ENCODE measurements at regions not wholly inside any gene's neighbourhood (a gene's known extent, or its start where the extent isn't known, plus 50 kb on each side); places are given as distances from the start of the nearest gene placed in this dataset.

DNA sequence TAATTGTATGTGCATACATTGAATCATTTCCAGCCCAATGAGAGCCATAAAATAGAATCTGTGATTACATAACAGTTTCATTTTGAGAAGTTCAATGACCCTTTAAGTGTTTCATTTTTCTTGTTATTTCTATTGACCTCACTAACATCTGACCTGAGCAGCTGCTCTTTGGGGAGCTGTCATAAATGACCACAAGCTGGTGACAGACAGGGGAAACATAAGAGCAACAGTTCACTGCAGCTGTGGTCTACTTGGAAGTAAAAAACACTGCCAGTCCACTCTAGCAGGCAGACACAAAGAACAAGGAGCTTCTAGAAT, 265.4 kb downstream of the DTWD2 start:
- DNase-seq (ENCODE audit: low spot score), result no peak
- no peaks in the 10 kb centered on the region for H3K9me3 ChIP-seq (ENCODE audit: low read length)
- TF ChIP-seq, protein P1, sequence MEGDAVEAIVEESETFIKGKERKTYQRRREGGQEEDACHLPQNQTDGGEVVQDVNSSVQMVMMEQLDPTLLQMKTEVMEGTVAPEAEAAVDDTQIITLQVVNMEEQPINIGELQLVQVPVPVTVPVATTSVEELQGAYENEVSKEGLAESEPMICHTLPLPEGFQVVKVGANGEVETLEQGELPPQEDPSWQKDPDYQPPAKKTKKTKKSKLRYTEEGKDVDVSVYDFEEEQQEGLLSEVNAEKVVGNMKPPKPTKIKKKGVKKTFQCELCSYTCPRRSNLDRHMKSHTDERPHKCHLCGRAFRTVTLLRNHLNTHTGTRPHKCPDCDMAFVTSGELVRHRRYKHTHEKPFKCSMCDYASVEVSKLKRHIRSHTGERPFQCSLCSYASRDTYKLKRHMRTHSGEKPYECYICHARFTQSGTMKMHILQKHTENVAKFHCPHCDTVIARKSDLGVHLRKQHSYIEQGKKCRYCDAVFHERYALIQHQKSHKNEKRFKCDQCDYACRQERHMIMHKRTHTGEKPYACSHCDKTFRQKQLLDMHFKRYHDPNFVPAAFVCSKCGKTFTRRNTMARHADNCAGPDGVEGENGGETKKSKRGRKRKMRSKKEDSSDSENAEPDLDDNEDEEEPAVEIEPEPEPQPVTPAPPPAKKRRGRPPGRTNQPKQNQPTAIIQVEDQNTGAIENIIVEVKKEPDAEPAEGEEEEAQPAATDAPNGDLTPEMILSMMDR (conservative IDR thresholded peaks at IDR 0.05; ENCODE audit: low read length), result no peak
- TF ChIP-seq EZH2phosphoT487 (IDR thresholded peaks at IDR 0.05; ENCODE audit: borderline replicate concordance, low read depth, low read length), result no peak
- no peaks in the 10 kb centered on the region for H3K79me2 ChIP-seq (ENCODE audit: insufficient read depth, low read depth, low read length)
- BruUV-seq (replicated peaks), result no TSS peak
- no peaks in the 10 kb centered on the region for H4K20me1 ChIP-seq (ENCODE audit: insufficient read depth, low read length)
- ChIA-PET CTCF (ENCODE audit: unreplicated experiment) (no interaction called here), POLR2A (no interaction called here)
- H3K9me2 ChIP-seq (ENCODE audit: insufficient read depth, low read length), result no peaks in the 10 kb centered on the region
- no peak overlapping the region for H3K27ac ChIP-seq (ENCODE audit: low read depth, low read length, poor library complexity, severe bottlenecking)
- no peaks in the 10 kb centered on the region for H3K4me1 ChIP-seq (ENCODE audit: insufficient read depth, low read length, poor library complexity, severe bottlenecking)
- intact Hi-C loops (cut with micrococcal nuclease; ENCODE audit: unreplicated experiment), result no loop called here
- no peak overlapping the region for H3K4me3 ChIP-seq (ENCODE audit: low read depth, low read length, poor library complexity, severe bottlenecking)
- no peak overlapping the region for H2AFZ ChIP-seq (ENCODE audit: low read length)
- no peaks in the 10 kb centered on the region for H3K36me3 ChIP-seq (ENCODE audit: insufficient read depth, low read length)
- no peak overlapping the region for H3K4me2 ChIP-seq (ENCODE audit: low read length)

DNA sequence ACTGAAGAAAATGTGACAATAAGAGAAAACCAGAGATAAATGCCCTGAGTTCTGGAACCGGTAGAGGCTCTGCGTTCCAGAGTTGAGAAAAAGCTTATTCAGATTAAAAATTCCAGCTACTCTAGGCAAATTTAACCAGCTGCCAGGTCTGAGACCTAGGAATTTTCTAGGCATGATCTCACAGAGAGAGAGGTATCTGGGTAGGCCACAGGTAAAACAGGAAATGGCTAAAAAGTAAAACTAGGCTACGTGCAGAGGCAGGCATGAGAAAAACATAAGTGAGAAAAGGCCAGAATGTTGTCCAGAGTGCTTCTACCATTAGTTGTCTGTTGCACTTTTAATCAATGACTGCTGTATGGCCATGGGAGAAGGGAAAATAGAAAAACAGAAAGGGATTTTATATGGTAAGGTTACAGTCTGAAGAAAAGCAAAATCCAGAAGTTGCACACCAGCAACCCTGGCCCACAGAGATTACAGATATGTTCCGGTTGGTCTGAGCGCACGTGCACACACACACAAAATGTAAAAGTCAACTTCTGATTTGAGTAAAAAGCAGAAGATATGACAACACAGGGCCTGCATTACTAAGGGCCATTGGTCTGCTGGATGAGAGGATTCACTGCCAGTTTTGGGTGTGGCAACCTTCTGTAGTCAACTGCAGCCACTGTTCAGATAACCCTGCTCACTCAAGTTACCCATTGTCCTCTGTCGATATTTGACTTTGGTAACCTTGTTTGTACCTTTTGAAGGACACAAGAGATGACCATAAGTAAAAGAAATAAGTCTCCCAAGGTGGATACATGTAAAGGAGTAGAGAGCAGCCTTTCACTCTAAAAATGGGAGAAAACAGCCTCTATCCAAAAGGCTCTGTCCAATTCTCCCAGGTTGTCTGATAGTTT, 266.0 kb downstream of the DTWD2 start:
- DNase-seq (ENCODE audit: low spot score), result no peak
- no peak overlapping the region for H3K4me3 ChIP-seq (ENCODE audit: low read depth, low read length, poor library complexity, severe bottlenecking)
- H4K20me1 ChIP-seq (ENCODE audit: insufficient read depth, low read length), result no peaks in the 10 kb centered on the region
- no peaks in the 10 kb centered on the region for H3K9me3 ChIP-seq (ENCODE audit: low read length)
- H3K36me3 ChIP-seq (ENCODE audit: insufficient read depth, low read length), result no peaks in the 10 kb centered on the region
- no peak for TF ChIP-seq EZH2phosphoT487 (IDR thresholded peaks at IDR 0.05; ENCODE audit: borderline replicate concordance, low read depth, low read length)
- TF ChIP-seq, protein P1 (conservative IDR thresholded peaks at IDR 0.05; ENCODE audit: low read length), result no peak
- ChIA-PET CTCF (ENCODE audit: unreplicated experiment) (no interaction called here), POLR2A (no interaction called here)
- H3K27ac ChIP-seq (ENCODE audit: low read depth, low read length, poor library complexity, severe bottlenecking), result no peak overlapping the region
- no peaks in the 10 kb centered on the region for H3K4me1 ChIP-seq (ENCODE audit: insufficient read depth, low read length, poor library complexity, severe bottlenecking)
- BruUV-seq (replicated peaks), result no TSS peak
- no peaks in the 10 kb centered on the region for H3K79me2 ChIP-seq (ENCODE audit: insufficient read depth, low read depth, low read length)
- H2AFZ ChIP-seq (ENCODE audit: low read length), result no peak overlapping the region
- no peaks in the 10 kb centered on the region for H3K9me2 ChIP-seq (ENCODE audit: insufficient read depth, low read length)
- intact Hi-C loops (cut with micrococcal nuclease; ENCODE audit: unreplicated experiment), result no loop called here
- H3K4me2 ChIP-seq (ENCODE audit: low read length), result no peak overlapping the region

DNA sequence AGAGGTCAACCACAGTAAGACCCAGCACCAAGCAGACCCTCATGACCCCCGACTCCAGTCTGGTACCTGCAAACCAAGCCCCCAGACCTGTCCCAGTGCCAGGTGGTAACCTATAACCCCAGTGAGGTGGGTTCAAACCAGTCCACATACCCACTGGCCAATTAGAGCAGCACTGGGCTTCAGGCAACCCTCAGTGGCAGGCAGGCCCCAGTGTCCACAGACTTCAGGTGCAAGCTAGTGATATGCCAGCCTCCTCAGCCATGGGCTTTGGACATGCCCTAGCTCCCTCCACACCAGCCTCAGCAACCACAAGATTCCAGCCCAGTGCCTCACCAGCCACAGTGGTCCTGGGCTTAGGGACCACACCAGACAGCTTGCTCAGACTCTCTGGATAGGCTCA, 276.6 kb downstream of the DTWD2 start:
- Histone ChIP-seq H3K4me2 (ENCODE audit: low read length) (no peak overlapping the region), H3K4me3 (ENCODE audit: low read depth, low read length, poor library complexity, severe bottlenecking) (no peak overlapping the region), H3K4me1 (ENCODE audit: insufficient read depth, low read length, poor library complexity, severe bottlenecking) (no peaks in the 10 kb centered on the region), H3K79me2 (ENCODE audit: insufficient read depth, low read depth, low read length) (no peaks in the 10 kb centered on the region), H3K36me3 (ENCODE audit: insufficient read depth, low read length) (no peaks in the 10 kb centered on the region), H2AFZ (ENCODE audit: low read length) (no peak overlapping the region), H4K20me1 (ENCODE audit: insufficient read depth, low read length) (no peaks in the 10 kb centered on the region), H3K9me3 (ENCODE audit: low read length) (no peaks in the 10 kb centered on the region), H3K9me2 (ENCODE audit: insufficient read depth, low read length) (no peaks in the 10 kb centered on the region), H3K27ac (ENCODE audit: low read depth, low read length, poor library complexity, severe bottlenecking) (no peak overlapping the region)
- ChIA-PET POLR2A (interaction anchor here (0.6 kb wide), 1 partner anchor 579 kb away, joined by 3 read pairs; no protein-coding TSS in a partner anchor), CTCF (ENCODE audit: unreplicated experiment) (no interaction called here)
- intact Hi-C loops (cut with micrococcal nuclease; ENCODE audit: unreplicated experiment), result no loop called here
- TF ChIP-seq EZH2phosphoT487 (IDR thresholded peaks at IDR 0.05; ENCODE audit: borderline replicate concordance, low read depth, low read length), result no peak
- TF ChIP-seq, protein P1 (conservative IDR thresholded peaks at IDR 0.05; ENCODE audit: low read length), result no peak
- no TSS peak for BruUV-seq (replicated peaks)
- DNase-seq (ENCODE audit: low spot score), result no peak
